GM18870 (cell line): ENCODE measurements at regions not wholly inside any gene's neighbourhood (a gene's known extent, or its start where the extent isn't known, plus 50 kb on each side); places are given as distances from the start of the nearest gene placed in this dataset.
"Not testable (repeated sequence)": the region's sequence is repeated elsewhere in the genome, so short reads cannot be mapped to it uniquely, and the experiment has no call there.

ENCODE experiments used
- ATAC-seq: cut with Tn5 transposase; IDR thresholded peaks from one replicate; pipeline ENCODE4 v1.9.1; 2021; ENCODE audit warnings: moderate library complexity; ENCODE audit not compliant: unreplicated experiment

DNA sequence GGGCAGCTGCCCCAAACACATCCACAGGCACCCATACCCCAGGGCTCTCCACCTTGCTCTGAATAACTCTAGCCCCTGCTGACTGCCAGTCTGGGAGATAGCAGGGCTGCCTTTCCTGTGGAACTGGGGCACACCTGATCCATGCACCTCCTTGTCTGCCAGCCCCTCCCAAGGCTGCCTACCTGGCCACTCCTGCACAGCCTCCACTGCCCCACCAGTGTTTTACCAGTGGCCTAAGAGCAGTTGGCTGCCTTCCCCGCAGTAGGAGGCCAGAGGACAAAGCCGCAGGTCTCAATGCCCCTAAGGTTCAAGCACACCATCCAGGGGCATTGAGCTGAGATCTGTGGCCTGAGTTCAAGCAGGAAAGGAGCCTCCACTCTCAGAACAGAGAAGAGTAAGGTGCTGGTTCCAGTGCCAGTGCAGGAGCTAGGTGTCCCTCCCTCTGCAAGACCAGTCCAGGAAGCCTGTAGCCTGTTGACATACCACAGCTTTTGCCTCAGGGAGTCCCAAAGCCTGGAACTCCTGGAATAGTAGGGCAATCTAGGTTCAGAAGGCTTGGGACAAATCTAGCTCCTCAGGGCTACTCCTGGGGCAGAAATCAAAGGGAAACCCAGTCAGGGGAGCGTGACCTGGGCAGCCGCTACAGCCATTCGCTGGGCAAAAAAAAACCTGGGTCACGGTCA is 514.5 kb upstream of the PTGER4 start:
- no peak for ATAC-seq

DNA sequence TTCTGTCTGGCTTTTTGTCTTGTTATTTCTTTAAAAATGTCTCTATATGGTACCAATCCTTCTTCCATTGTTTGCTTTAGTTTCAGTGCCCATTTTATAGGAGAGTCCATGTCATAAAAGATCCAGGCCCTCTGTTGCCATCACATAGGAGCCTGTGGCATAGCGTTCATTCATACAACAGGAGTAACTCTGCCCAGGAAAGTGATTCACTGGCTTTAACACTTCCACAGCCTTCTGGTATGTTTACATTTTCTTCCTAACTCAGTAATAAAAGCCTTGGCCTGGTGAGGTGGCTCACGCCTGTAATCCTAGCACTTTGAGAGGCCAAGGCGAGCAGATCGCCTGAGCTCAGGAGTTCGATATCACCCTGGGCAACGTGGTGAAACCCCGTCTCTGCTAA is 519.3 kb upstream of the PTGER4 start:
- ATAC-seq = no peak

DNA sequence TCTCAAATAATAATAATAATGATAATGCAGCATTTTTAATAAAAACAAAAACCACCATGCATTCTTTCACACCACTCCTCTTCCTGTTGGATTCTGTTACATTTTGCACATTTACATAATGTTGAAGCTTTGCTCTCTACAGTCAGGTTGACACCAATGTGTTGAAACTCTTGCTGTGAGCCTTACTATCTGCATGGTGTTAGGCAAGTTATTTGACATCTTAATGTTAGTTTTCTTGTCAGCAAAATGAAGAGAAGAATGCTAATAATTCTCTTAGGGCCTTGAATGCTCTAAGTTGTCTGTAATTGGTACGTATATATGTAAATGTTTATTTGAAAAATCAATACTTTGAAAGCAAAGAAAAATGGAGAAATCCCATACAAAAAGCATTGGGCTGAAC is 525.5 kb upstream of the PTGER4 start:
- no peak for ATAC-seq

DNA sequence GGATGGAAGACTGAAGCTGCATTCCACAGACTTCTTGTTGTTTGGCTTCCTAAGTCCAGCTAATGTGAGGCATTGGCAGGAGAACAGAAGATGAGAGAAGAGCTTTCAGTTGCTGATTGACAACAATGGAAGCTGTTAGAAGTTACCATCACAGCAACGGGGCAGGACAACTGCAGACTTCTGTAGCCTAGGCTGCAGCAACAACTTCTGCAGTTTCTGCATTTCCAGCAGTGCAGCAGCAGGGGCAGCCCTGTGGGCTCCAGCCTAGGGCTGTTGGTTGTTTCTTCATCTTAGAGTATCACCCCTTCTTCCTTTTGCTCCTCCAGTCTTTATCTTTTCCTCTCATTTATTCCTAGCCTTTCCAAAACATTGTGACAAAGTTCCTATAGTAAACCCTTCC is 528.8 kb upstream of the PTGER4 start:
- ATAC-seq = no peak

- ATAC-seq = no peak
Measured at GRCh38 chr5:40141896-40142295, 537.8 kb upstream of the PTGER4 start.

DNA sequence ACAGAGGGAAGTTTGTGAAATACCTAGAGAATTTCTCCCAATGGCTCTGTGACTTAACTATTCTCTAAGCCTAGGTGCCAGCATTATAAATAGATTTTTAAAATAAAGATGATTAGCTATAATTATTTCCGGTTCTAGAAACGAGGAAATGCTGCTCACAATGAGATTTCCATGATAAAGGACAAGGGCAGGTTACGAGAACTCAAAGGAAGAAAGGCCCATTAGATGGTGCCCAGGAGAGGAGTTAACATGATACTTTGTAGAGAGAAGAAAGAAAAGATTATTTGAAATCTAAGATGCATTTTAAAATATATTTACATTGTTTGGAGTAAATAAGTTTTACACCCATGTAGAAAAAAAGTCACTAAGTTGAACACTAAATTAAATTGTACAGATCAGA is 538.3 kb upstream of the PTGER4 start:
- no peak for ATAC-seq

GRCh38 chr5:40137223-40137622 is 542.5 kb upstream of the PTGER4 start:
- no peak for ATAC-seq

DNA sequence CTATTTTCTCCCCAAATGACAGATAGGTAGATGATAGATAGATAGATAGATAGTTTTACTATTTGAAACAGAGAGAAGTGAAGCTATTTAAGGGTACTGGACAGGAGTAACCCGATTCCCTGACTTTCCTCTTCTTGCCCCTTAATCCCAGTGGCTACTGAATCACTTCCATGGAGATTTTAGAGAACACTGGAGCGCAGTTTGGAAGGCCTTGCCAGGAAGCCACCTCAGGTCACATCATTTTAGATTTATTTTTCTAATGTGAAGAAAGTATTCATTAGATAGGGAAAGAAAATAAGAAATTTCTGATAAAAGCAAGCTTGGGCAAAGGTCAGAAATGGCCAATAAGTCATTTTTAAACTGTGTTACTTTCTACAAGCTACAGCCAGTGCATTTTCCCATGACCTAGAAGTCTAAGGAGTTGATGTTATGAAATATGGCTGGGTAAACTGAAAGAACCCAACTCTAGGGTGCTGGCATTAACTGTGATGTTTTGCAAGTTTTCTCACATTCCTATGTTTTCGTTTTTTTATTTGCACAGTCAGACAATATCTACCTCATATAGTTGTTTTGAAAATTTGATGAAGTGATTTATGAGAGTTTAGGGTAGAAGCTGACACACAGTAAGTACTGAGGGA is 544.7 kb upstream of the PTGER4 start:
- ATAC-seq = no peak

GRCh38 chr5:40124367-40124766 is 555.3 kb upstream of the PTGER4 start:
- ATAC-seq = no peak

- ATAC-seq = no peak
Measured at GRCh38 chr5:40121236-40121635, 558.5 kb upstream of the PTGER4 start.

- ATAC-seq = no peak
Measured at GRCh38 chr5:40112875-40113274, 566.8 kb upstream of the PTGER4 start.

GRCh38 chr5:40111036-40111435 is 568.7 kb upstream of the PTGER4 start:
- ATAC-seq = not testable (repeated sequence)

GRCh38 chr5:40108764-40109390 is 570.8 kb upstream of the PTGER4 start:
- ATAC-seq = not testable (repeated sequence)

DNA sequence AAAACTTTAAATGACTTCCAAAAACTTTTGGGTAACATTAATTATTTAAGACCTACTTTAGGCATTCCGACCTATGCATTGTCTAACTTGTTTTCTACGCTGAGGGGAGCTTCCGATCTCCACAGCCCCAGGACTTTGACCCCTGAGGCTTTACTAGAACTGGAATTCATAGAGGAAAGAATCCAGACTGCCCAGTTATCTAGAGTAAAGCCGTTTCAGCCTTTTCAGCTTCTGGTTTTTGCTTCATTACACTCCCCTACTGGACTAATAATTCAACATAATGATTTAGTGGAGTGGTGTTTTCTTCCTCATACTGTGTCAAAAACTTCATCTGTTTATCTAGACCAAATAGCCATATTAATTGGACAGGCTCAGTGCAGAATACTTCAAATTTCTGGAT is 571.9 kb upstream of the PTGER4 start:
- not testable (repeated sequence) for ATAC-seq

GRCh38 chr5:40106847-40107246 is 572.9 kb upstream of the PTGER4 start:
- no peak for ATAC-seq

- no peak for ATAC-seq
Measured at GRCh38 chr5:40098313-40098712, 581.4 kb upstream of the PTGER4 start.

- ATAC-seq = no peak
Measured at GRCh38 chr5:40093550-40093949, 586.2 kb upstream of the PTGER4 start.

- ATAC-seq = no peak
Measured at GRCh38 chr5:40089269-40089668, 590.4 kb upstream of the PTGER4 start.

- ATAC-seq = no peak
Measured at GRCh38 chr5:40084614-40085013, 595.1 kb upstream of the PTGER4 start.

GRCh38 chr5:40082313-40082712 is 597.4 kb upstream of the PTGER4 start:
- no peak for ATAC-seq

GRCh38 chr5:40080191-40080590 is 599.5 kb upstream of the PTGER4 start:
- no peak for ATAC-seq

- ATAC-seq = no peak
Measured at GRCh38 chr5:40078898-40079575, 600.7 kb upstream of the PTGER4 start.
